ENCODE measurements at regions not wholly inside any gene's neighbourhood (a gene's known extent, or its start where the extent isn't known, plus 50 kb on each side); places are given as distances from the start of the nearest gene placed in this dataset.

GRCh38 chr2:120681181-120681580 is 54.5 kb upstream of the GLI2 start:
- Histone ChIP-seq H3K4me3 (no peak overlapping the region), H3K36me3 (no peaks in the 10 kb centered on the region), H2AFZ (replicated peaks) (no peak overlapping the region), H3K27me3 (peaks cover 40% of the 10 kb centered on the region), H3K9ac (no peak overlapping the region), H3K4me2 (no peak overlapping the region), H3K4me1 (no peaks in the 10 kb centered on the region), H3F3A (ENCODE audit: low read depth) (peaks cover 5% of the 10 kb centered on the region), H3K9me3 (ENCODE audit: low read depth) (no peaks in the 10 kb centered on the region), H4K20me1 (ENCODE audit: low read depth) (no peaks in the 10 kb centered on the region), H3K79me2 (ENCODE audit: low read depth) (no peaks in the 10 kb centered on the region), H3K27ac (no peak overlapping the region)
- Mint-ChIP-seq H3K36me3 (no peaks in the 10 kb centered on the region), H3K27me3 (ENCODE audit: insufficient read depth, low read depth) (peaks cover 29% of the 10 kb centered on the region), H3K9me3 (no peaks in the 10 kb centered on the region), H3K4me3 (no peak overlapping the region), H3K4me1 (no peaks in the 10 kb centered on the region), H3K27ac (no peak overlapping the region)
- no peak for DNase-seq (ENCODE audit: low spot score)
- TF ChIP-seq CTCF (IDR thresholded peaks at IDR 0.05) (no peak), EZH2 (IDR thresholded peaks at IDR 0.05) (no peak), EZH2phosphoT487 (IDR thresholded peaks at IDR 0.05) (no peak)

GRCh38 chr2:120681696-120682288 is 53.9 kb upstream of the GLI2 start:
- no peaks in the 10 kb centered on the region for H3K4me1 ChIP-seq
- no peak for TF ChIP-seq CTCF (IDR thresholded peaks at IDR 0.05)
- TF ChIP-seq EZH2 (IDR thresholded peaks at IDR 0.05), result no peak
- no peak for TF ChIP-seq EZH2phosphoT487 (IDR thresholded peaks at IDR 0.05)
- peaks cover 35% of the 10 kb centered on the region for H3K27me3 ChIP-seq
- no peaks in the 10 kb centered on the region for H3K36me3 ChIP-seq
- no peaks in the 10 kb centered on the region for H4K20me1 ChIP-seq (ENCODE audit: low read depth)
- Mint-ChIP-seq H3K4me1 (no peaks in the 10 kb centered on the region), H3K9me3 (no peaks in the 10 kb centered on the region), H3K27ac (no peak overlapping the region), H3K4me3 (no peak overlapping the region), H3K36me3 (no peaks in the 10 kb centered on the region), H3K27me3 (ENCODE audit: insufficient read depth, low read depth) (peaks cover 24% of the 10 kb centered on the region)
- no peak overlapping the region for H2AFZ ChIP-seq (replicated peaks)
- H3K9ac ChIP-seq, result no peak overlapping the region
- no peak overlapping the region for H3K27ac ChIP-seq
- H3K4me2 ChIP-seq, result no peak overlapping the region
- no peaks in the 10 kb centered on the region for H3K79me2 ChIP-seq (ENCODE audit: low read depth)
- peaks cover 5% of the 10 kb centered on the region for H3F3A ChIP-seq (ENCODE audit: low read depth)
- no peak for DNase-seq (ENCODE audit: low spot score)
- H3K9me3 ChIP-seq (ENCODE audit: low read depth), result no peaks in the 10 kb centered on the region
- H3K4me3 ChIP-seq, result no peak overlapping the region

GRCh38 chr2:120682654-120683053 is 53.0 kb upstream of the GLI2 start:
- no peak for DNase-seq (ENCODE audit: low spot score)
- H3K27ac ChIP-seq, result no peak overlapping the region
- H3K27ac Mint-ChIP-seq, result no peak overlapping the region
- H4K20me1 ChIP-seq (ENCODE audit: low read depth), result no peaks in the 10 kb centered on the region
- no peaks in the 10 kb centered on the region for H3K36me3 ChIP-seq
- no peak for TF ChIP-seq EZH2 (IDR thresholded peaks at IDR 0.05)
- TF ChIP-seq EZH2phosphoT487 (IDR thresholded peaks at IDR 0.05), result no peak
- TF ChIP-seq CTCF (IDR thresholded peaks at IDR 0.05), result no peak
- H3K27me3 Mint-ChIP-seq (ENCODE audit: insufficient read depth, low read depth), result peaks cover 21% of the 10 kb centered on the region
- no peaks in the 10 kb centered on the region for H3K4me1 Mint-ChIP-seq
- H3K9me3 ChIP-seq (ENCODE audit: low read depth), result no peaks in the 10 kb centered on the region
- peaks cover 35% of the 10 kb centered on the region for H3K27me3 ChIP-seq
- no peak overlapping the region for H3K9ac ChIP-seq
- H2AFZ ChIP-seq (replicated peaks), result no peak overlapping the region
- H3K79me2 ChIP-seq (ENCODE audit: low read depth), result no peaks in the 10 kb centered on the region
- H3K4me3 Mint-ChIP-seq, result no peak overlapping the region
- no peak overlapping the region for H3K4me3 ChIP-seq
- peaks cover 5% of the 10 kb centered on the region for H3F3A ChIP-seq (ENCODE audit: low read depth)
- no peaks in the 10 kb centered on the region for H3K4me1 ChIP-seq
- no peaks in the 10 kb centered on the region for H3K9me3 Mint-ChIP-seq
- H3K4me2 ChIP-seq, result no peak overlapping the region
- no peaks in the 10 kb centered on the region for H3K36me3 Mint-ChIP-seq
